CD14-positive monocyte (primary cell): ENCODE measurements at regions not wholly inside any gene's neighbourhood (a gene's known extent, or its start where the extent isn't known, plus 50 kb on each side); places are given as distances from the start of the nearest gene placed in this dataset.

Source experiments
- DNase-seq, 3 donors: peaks; one replicate each; pipeline ENCODE4 v3.0.0-alpha.2; 2011 to 2022
- H2AFZ ChIP-seq: 2 replicates; pipeline ENCODE4 v1.6.0; 2012; ENCODE audit warnings: mild to moderate bottlenecking, low read depth, low read length, inconsistent platforms; ENCODE audit not compliant: insufficient read depth, poor library complexity, severe bottlenecking
- H3K27ac ChIP-seq, 2 donors: 1 replicate in 1 of 2; 2 replicates in 1 of 2; pipeline ENCODE4 v1.5.1; 2012 to 2013; ENCODE audit warnings: low read length in 2 of 2, control low read depth in 1 of 2, inconsistent platforms in 1 of 2, low read depth in 1 of 2, mild to moderate bottlenecking in 1 of 2
- H3K27me3 ChIP-seq, 2 donors: one replicate each; pipeline versions ENCODE4 v1.6.0 to v1.6.1; 2011 to 2013; ENCODE audit warnings: low read length in 2 of 2; ENCODE audit not compliant: control insufficient read depth in 2 of 2, insufficient read depth in 2 of 2
- H3K36me3 ChIP-seq, 2 donors: replicated peaks in 1 of 2; 1 replicate in 1 of 2; 2 replicates in 1 of 2; pipeline versions ENCODE4 v1.5.1 to v1.6.1; 2012 to 2013; ENCODE audit warnings: low read length in 2 of 2, control low read depth in 1 of 2, inconsistent platforms in 1 of 2, mild to moderate bottlenecking in 1 of 2; ENCODE audit not compliant: insufficient read depth in 2 of 2, control insufficient read depth in 1 of 2
- H3K4me1 ChIP-seq, 2 donors: 1 replicate in 1 of 2; 2 replicates in 1 of 2; pipeline versions ENCODE4 v1.5.1 to v1.6.1; 2012 to 2013; ENCODE audit warnings: low read length in 2 of 2, control low read depth in 1 of 2, inconsistent platforms in 1 of 2, mild to moderate bottlenecking in 1 of 2, moderate library complexity in 1 of 2; ENCODE audit not compliant: insufficient read depth in 2 of 2, control insufficient read depth in 1 of 2
- H3K4me2 ChIP-seq: replicated peaks from 2 replicates; pipeline ENCODE3; 2012; ENCODE audit warnings: low read length, moderate library complexity, mild to moderate bottlenecking; ENCODE audit not compliant: poor library complexity, severe bottlenecking; ENCODE audit errors: extremely low read depth
- H3K4me3 ChIP-seq, 3 experiments: fragments of 200-600 bp in 1 of 3; sonication (generic) in 1 of 3; replicated peaks in 1 of 3; 1 replicate in 2 of 3; 2 replicates in 1 of 3; pipeline ENCODE4 v1.5.1; 2011 to 2013; ENCODE audit warnings: low read length in 3 of 3, mild to moderate bottlenecking in 3 of 3, control low read depth in 2 of 3, low read depth in 2 of 3, inconsistent platforms in 1 of 3, moderate library complexity in 1 of 3
- H3K79me2 ChIP-seq: 2 replicates; pipeline ENCODE4 v1.6.0; 2012; ENCODE audit warnings: mild to moderate bottlenecking, control low read depth, inconsistent platforms, low read length, moderate library complexity; ENCODE audit not compliant: insufficient read depth
- H3K9ac ChIP-seq: 2 replicates; pipeline ENCODE4 v1.6.0; 2017; ENCODE audit warnings: low read length, mild to moderate bottlenecking; ENCODE audit not compliant: insufficient read depth, poor library complexity, severe bottlenecking
- H3K9me3 ChIP-seq, 2 donors: replicated peaks in 1 of 2; 1 replicate in 1 of 2; 2 replicates in 1 of 2; pipeline versions ENCODE4 v1.5.1 to v1.6.1; 2012 to 2013; ENCODE audit warnings: low read length in 2 of 2, control low read depth in 1 of 2; ENCODE audit not compliant: control insufficient read depth in 1 of 2, insufficient read depth in 1 of 2
- H4K20me1 ChIP-seq: 2 replicates; pipeline ENCODE4 v1.6.0; 2012; ENCODE audit warnings: mild to moderate bottlenecking, low read length, control low read depth, moderate library complexity; ENCODE audit not compliant: insufficient read depth
- H3K27ac Mint-ChIP-seq, 7 donors: one replicate each; pipeline ENCODE4 v1.8.0; 2020; ENCODE audit warnings: mild to moderate bottlenecking in 7 of 7, mixed read lengths in 7 of 7, moderate library complexity in 6 of 7, inconsistent platforms in 2 of 7
- H3K27me3 Mint-ChIP-seq, 3 donors: one replicate each; pipeline ENCODE4 v1.8.0; 2021 to 2022; ENCODE audit warnings: low read depth in 3 of 3, mild to moderate bottlenecking in 3 of 3, mixed read lengths in 3 of 3, moderate library complexity in 3 of 3, inconsistent platforms in 1 of 3
- H3K36me3 Mint-ChIP-seq, 2 donors: one replicate each; pipeline ENCODE4 v1.8.0; 2020; ENCODE audit warnings: mixed read lengths in 2 of 2, inconsistent platforms in 1 of 2, mild to moderate bottlenecking in 1 of 2
- H3K4me1 Mint-ChIP-seq: one replicate; pipeline ENCODE4 v1.8.0; 2020; ENCODE audit warnings: mild to moderate bottlenecking, mixed read lengths
- H3K4me3 Mint-ChIP-seq, 2 donors: one replicate each; pipeline ENCODE4 v1.8.0; 2020; ENCODE audit warnings: mild to moderate bottlenecking in 2 of 2, mixed read lengths in 2 of 2, moderate library complexity in 1 of 2
- H3K9me3 Mint-ChIP-seq, 7 donors: one replicate each; pipeline ENCODE4 v1.8.0; 2020 to 2022; ENCODE audit warnings: mixed read lengths in 7 of 7, mild to moderate bottlenecking in 6 of 7, moderate library complexity in 6 of 7, inconsistent platforms in 2 of 7
- WGBS: methylation state at CpG from one replicate; pipeline ENCODE4 v1.1.5; 2013; ENCODE audit warnings: missing lambda C conversion rate; ENCODE audit not compliant: insufficient coverage; 5-methylcytosine and 5-hydroxymethylcytosine counted together
- intact Hi-C, 2 donors: fragments of 100-400 bp; cut with micrococcal nuclease; formaldehyde crosslinking; loops; one replicate each; pipeline versions ENCODE4 v1.15.0 to v1.15.1; 2023
- TF ChIP-seq, protein P1 (sequence below): fragments of 200-600 bp; IDR thresholded peaks from one replicate; pipeline ENCODE4 v1.8.0; 2022; ENCODE audit warnings: antibody characterized with exemption, mild to moderate bottlenecking

GRCh38 chr1:232271299-232271698, 358.6 kb downstream of the SIPA1L2 start:
- Histone ChIP-seq H2AFZ (no peak overlapping the region), H3K36me3 (no peaks in the 10 kb centered on the region), H3K27me3 (peaks cover 0 to 1% of the 10 kb centered on the region in 2 donors), H4K20me1 (no peaks in the 10 kb centered on the region), H3K4me3 (no peak overlapping the region), H3K4me1 (no peaks in the 10 kb centered on the region), H3K4me2 (no peak overlapping the region), H3K9me3 (no peaks in the 10 kb centered on the region), H3K27ac (no peak overlapping the region), H3K79me2 (no peaks in the 10 kb centered on the region), H3K9ac (no peak overlapping the region)
- no peaks in the 10 kb centered on the region for H3K36me3 Mint-ChIP-seq
- no peak for DNase-seq
- TF ChIP-seq, protein P1, sequence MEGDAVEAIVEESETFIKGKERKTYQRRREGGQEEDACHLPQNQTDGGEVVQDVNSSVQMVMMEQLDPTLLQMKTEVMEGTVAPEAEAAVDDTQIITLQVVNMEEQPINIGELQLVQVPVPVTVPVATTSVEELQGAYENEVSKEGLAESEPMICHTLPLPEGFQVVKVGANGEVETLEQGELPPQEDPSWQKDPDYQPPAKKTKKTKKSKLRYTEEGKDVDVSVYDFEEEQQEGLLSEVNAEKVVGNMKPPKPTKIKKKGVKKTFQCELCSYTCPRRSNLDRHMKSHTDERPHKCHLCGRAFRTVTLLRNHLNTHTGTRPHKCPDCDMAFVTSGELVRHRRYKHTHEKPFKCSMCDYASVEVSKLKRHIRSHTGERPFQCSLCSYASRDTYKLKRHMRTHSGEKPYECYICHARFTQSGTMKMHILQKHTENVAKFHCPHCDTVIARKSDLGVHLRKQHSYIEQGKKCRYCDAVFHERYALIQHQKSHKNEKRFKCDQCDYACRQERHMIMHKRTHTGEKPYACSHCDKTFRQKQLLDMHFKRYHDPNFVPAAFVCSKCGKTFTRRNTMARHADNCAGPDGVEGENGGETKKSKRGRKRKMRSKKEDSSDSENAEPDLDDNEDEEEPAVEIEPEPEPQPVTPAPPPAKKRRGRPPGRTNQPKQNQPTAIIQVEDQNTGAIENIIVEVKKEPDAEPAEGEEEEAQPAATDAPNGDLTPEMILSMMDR: no peak
- no peaks in the 10 kb centered on the region for H3K4me1 Mint-ChIP-seq
- H3K4me3 Mint-ChIP-seq: no peak overlapping the region
- H3K27me3 Mint-ChIP-seq: peaks cover 5 to 24% (median 7%) of the 10 kb centered on the region in 3 donors
- no peaks in the 10 kb centered on the region for H3K9me3 Mint-ChIP-seq
- H3K27ac Mint-ChIP-seq: no peak overlapping the region
- intact Hi-C loops: no loop called here

DNA sequence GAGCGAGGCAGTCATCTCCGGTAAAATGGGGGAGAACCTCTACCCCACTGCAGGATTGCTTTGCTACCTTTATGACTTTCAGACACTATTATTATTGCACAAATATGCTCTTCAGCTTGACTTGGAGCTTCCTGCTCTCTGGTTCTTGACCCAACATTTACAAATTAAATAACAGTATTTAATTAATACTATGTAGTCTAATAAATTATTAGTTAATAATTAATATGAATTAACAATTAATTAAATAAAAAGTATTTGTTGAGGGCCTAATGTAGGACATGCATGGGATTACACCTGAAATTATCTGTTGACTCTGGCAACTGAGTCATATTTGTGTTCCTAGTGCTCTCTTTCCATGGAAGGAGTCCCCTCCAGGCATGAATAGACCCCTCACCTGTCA, 359.9 kb downstream of the SIPA1L2 start:
- Mint-ChIP-seq H3K36me3 (no peaks in the 10 kb centered on the region), H3K27ac (no peak overlapping the region), H3K9me3 (no peaks in the 10 kb centered on the region), H3K27me3 (peaks cover 5 to 24% (median 10%) of the 10 kb centered on the region in 3 donors), H3K4me1 (no peaks in the 10 kb centered on the region), H3K4me3 (no peak overlapping the region)
- H3K27me3 ChIP-seq: no peaks in the 10 kb centered on the region
- 90% methylated on average over 2 of the region's 2 CpGs for WGBS
- H3K36me3 ChIP-seq: no peaks in the 10 kb centered on the region
- DNase-seq: no peak
- H3K27ac ChIP-seq: no peak overlapping the region
- no peak overlapping the region for H3K9ac ChIP-seq
- H3K4me2 ChIP-seq: no peak overlapping the region
- H4K20me1 ChIP-seq: no peaks in the 10 kb centered on the region
- no peak overlapping the region for H2AFZ ChIP-seq
- no peaks in the 10 kb centered on the region for H3K9me3 ChIP-seq
- no peaks in the 10 kb centered on the region for H3K4me1 ChIP-seq
- H3K79me2 ChIP-seq: no peaks in the 10 kb centered on the region
- TF ChIP-seq, protein P1: no peak
- H3K4me3 ChIP-seq: no peak overlapping the region
- intact Hi-C loops: no loop called here
